Choroid plexus epithelial cell (primary cell): ENCODE measurements at regions not wholly inside any gene's neighbourhood (a gene's known extent, or its start where the extent isn't known, plus 50 kb on each side); places are given as distances from the start of the nearest gene placed in this dataset.

Experiments used
- DNase-seq: peaks from one replicate; pipeline ENCODE4 v3.0.0-alpha.2; 2010; ENCODE audit warnings: low read depth
- H3K4me3 ChIP-seq: 2 replicates; pipeline ENCODE4 v1.5.1; 2011; ENCODE audit warnings: low read depth, mild to moderate bottlenecking, control low read depth, low read length, moderate library complexity
- TF ChIP-seq, protein P1 (sequence below): conservative IDR thresholded peaks from 2 replicates; pipeline ENCODE4 v1.5.1; 2011; ENCODE audit warnings: low read depth, mild to moderate bottlenecking, control low read depth, inconsistent platforms, low read length, moderate library complexity

DNA sequence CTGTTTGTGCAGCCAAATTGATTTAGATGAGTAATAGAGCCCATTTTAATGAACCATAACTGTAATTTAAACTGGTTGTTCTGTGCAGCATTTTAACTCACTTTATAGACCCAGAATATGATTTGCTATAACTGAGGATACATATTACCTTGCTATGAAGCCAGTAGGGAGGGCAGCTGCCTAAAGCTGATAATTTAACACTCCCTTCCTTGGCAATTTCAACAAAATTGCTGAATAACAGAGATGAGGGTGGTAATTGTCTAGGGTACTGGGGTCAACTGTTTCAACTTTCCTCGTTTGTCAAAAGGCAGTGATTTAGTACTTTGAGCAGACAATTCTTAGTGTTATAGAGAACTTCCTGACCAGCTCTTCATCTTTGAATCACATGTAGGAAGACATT lies 304.9 kb upstream of the POU1F1 start:
- H3K4me3 ChIP-seq: no peak overlapping the region
- DNase-seq: no peak
- TF ChIP-seq, protein P1, sequence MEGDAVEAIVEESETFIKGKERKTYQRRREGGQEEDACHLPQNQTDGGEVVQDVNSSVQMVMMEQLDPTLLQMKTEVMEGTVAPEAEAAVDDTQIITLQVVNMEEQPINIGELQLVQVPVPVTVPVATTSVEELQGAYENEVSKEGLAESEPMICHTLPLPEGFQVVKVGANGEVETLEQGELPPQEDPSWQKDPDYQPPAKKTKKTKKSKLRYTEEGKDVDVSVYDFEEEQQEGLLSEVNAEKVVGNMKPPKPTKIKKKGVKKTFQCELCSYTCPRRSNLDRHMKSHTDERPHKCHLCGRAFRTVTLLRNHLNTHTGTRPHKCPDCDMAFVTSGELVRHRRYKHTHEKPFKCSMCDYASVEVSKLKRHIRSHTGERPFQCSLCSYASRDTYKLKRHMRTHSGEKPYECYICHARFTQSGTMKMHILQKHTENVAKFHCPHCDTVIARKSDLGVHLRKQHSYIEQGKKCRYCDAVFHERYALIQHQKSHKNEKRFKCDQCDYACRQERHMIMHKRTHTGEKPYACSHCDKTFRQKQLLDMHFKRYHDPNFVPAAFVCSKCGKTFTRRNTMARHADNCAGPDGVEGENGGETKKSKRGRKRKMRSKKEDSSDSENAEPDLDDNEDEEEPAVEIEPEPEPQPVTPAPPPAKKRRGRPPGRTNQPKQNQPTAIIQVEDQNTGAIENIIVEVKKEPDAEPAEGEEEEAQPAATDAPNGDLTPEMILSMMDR: no peak

DNA sequence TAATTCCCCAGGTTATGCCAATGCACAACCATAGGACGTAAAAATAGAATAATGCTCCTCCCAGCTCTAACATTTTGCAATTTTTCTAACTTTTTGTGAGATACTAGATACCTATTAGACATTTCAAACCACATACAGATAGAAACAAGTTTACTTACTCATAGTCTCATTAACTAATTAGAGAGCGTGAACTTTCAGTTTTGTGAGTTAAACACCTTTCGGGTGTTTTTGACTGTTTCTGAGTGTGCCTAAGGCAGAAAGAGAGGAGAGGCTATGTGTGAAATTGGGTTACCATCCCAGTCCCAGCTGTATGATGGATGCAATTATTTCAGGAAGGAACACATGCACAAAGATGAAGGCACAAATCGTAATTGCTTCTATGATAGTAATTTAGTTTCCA lies 300.4 kb upstream of the POU1F1 start:
- no peak overlapping the region for H3K4me3 ChIP-seq
- DNase-seq: no peak
- TF ChIP-seq, protein P1: no peak

DNA sequence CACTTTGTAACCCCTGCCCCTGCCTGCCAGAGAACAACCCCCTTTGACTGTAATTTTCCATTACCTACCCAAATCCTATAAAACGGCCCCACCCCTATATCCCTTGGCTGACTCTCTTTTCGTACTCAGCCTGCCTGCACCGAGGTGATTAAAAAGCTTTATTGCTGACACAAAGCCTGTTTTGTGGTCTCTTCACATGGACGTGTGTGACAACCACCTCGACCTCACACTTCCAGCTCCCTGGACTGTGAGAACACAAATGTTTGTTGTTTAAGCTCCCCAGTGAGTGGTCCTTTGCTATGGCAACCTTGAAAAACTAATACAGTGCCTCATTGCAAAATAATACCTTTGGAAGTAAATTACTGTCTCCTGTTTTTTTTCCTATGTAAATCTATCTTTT lies 299.2 kb upstream of the POU1F1 start:
- TF ChIP-seq, protein P1: no peak
- H3K4me3 ChIP-seq: no peak overlapping the region
- DNase-seq: no peak

DNA sequence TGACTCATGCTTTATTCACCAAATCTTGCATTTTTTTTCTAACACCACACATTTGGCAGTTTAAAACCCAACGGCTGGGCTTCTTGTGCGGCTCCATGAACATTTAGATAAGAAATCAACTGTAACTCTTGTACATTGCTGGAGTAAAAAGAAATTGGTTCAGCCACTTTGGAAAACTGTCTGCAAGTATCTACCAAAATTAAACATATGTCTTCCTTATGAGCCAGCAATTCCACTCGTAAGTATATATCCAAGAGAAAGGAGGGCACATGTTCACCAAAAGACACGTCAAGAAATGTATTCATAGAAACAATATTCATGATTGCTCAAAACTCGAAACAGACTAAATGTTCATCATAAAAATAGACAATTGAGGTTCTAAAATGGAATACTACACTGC lies 291.9 kb upstream of the POU1F1 start:
- DNase-seq: no peak
- no peak overlapping the region for H3K4me3 ChIP-seq
- TF ChIP-seq, protein P1: no peak

DNA sequence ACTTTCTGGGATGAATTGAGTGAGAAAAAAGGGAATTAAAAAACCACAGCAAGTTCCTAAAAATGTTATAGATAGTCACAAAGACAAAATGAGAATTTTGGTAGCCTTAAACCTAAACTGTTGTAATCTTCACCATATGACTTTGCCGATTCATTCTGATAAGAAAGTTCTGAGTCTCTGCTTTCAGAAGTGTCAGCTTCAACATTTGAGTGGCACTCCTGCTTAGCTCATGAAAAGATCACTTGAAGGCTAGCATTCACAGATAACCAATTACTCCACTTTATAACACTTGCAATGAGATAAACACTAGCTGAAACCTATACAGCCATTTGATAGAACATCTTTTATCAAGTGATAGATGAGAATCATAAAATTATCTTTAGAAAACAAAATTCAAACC lies 288.1 kb upstream of the POU1F1 start:
- no peak for DNase-seq
- TF ChIP-seq, protein P1: no peak
- H3K4me3 ChIP-seq: no peak overlapping the region

DNA sequence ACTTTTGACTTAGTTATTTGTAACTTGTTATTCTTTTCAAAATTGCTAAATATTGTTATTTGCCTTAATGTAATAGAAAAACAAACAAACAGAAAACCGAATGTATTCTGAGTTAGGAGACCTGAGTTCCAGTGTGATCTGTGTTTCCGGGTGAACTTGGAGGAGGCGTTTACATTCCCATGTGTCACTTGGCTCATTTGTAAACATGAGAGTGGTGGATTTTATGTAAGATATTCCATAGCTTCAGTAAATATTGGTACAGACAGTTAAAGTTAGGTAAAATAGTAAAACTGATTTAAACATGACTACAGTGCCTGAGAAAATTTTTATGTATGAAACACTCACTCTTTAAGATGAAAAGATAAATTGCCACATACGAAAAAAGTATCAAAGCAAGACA lies 287.3 kb upstream of the POU1F1 start:
- no peak overlapping the region for H3K4me3 ChIP-seq
- TF ChIP-seq, protein P1: no peak
- no peak for DNase-seq

DNA sequence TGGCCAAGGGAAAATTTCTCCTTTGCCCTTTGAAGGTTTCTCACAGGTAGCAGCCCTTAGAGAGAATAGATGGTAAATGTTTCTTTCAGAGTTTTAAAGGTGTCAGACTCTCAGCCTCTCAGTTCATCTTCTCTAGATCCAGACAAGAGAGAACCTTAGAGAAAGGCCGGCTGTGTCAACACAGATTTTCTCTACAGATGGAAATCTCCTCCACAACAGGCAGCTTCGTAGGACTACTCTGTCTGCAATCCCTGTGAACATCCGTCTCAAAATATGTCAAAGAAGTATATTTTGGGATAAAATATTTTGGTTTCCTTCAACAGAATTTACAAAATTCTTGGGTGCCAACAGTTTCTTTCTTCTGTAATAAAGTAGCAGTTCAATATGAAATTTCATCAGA lies 282.1 kb upstream of the POU1F1 start:
- TF ChIP-seq, protein P1: no peak
- no peak for DNase-seq
- no peak overlapping the region for H3K4me3 ChIP-seq
